KG1 (cell line): ENCODE measurements at regions not wholly inside any gene's neighbourhood (a gene's known extent, or its start where the extent isn't known, plus 50 kb on each side); places are given as distances from the start of the nearest gene placed in this dataset.

Source experiments
- DNase-seq: peaks from one replicate; lab custom pipeline; 2025; lab: John Stamatoyannopoulos, UW

DNA sequence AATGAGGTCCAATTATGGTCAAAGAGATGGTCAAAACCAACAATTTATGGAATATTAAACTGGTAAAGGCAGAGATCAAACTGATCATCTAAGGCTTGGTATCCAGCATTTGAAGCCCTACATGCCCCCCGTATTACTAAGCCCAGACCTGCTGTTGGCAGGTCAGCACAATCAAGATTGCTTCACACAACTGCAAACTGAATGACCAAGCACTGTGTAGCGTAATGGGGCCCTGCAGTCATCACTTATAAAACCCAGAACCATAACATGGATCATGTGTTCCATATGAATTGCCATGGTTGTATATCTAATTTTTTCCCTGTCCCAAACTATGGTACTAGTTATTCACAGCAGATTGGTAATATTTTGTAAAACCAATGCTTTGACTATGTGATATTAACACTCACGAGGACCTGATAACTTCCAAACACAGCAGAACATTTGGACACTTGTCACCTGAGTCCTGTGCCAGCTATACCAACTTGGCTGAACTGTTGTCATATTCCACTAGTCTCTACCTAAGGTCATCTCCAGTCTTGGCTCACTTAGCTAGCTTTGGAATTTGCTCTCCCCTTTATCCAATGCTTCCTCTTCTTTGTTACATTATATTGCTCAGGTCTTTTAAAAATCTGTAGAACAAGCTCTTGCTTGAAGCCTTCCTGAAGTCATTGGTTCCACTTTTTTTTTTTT lies 81.7 kb upstream of the HMHB1 start:
- no peak for DNase-seq

- no peak for DNase-seq
Observed at GRCh38 chr5:143729334-143729946, 82.5 kb upstream of the HMHB1 start.

DNA sequence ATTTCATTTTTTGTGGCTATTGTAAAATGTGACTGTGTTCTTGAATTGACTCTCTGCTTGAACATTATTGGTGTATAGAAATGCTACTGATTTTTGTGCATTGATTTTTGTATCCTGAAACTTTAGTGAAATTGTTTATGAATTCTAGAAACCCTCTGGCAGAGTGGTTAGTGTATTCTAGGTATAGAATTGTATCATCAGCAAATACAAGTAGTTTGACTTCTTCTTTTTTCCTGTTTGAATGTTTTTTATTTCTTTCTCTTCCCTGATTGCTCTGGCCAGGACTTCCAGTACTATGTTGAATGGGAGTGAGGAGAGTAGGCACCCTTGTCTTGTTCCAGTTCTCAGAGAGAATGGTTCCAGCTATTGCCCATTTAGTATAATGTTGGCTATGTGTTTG lies 88.8 kb upstream of the HMHB1 start:
- no peak for DNase-seq

DNA sequence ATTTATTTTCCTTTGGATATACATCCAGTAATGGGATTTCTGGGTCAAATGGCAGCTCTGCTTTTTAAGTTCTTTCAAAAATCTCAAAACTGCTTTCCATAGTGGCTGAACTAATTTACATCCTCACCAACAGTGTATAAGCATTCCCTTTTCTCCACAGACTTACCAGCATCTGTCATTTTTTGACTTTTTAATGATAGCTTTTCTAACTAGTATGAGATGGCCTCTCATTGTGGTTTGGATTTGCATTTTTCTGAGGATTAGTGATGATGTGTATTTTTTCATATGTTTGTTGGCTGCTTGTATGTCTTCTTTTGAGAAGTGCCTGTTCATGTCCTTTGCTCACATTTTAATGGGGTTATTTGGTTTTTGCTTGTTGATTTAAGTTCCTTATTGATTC lies 90.0 kb upstream of the HMHB1 start:
- DNase-seq, result no peak

- no peak for DNase-seq
Observed at GRCh38 chr5:143720689-143721088, 91.3 kb upstream of the HMHB1 start.

DNA sequence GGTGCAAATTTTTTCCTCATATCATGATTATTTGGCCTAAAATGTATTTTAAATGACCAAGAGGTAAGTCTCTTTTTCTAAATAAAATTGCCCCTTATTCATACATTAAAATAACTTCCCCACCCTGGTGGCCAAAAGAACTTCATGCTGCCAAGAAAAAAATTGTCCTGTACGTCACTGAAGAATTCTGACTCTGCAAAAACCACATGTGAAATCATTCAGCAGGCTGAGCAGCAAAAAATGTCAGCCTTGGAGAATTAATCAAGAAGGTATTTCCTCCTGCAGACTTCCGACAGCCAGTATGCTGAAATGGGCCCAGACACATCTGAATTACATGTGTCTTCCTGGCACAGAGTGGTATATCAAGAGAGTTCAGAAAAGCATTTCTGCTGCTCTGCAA lies 94.6 kb upstream of the HMHB1 start:
- no peak for DNase-seq

DNA sequence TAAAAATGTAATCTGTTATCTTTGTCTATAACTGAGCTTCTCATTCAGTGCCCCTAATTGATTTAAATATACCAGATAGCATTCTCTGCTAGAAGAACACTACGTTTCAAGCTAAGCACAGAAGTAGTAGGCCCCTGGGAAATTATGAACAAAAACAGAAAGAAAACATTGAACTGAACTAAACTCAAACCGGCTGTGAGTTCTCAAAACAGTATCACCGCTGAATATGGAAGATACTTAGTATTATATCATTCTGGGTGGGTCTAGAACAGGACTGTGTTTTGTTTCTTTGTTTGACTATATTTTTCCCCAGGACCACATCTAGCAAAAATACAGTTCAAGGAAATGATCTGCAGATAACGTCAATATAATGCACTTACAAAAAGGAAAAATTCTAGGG lies 95.1 kb upstream of the HMHB1 start:
- no peak for DNase-seq

GRCh38 chr5:143715616-143716015 lies 96.3 kb upstream of the HMHB1 start:
- no peak for DNase-seq

DNA sequence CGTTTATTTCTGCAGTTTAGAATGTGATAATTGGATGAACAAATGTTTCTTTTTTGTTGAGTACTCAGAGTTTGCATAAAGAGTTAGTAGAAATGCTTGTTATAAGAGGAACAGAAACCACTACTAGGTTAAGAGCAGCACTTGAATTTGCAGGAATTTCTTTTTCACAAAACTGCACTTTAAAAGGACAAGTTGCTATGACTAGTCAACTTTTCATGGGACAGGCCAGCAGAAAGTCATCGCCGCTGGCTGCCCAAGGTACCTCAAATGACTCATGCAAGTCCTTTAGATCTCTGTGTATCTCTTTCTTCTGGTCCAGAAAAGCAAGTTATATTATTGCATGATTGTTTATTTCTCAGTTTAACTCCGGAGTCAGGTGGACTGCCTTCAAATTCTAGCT lies 97.3 kb upstream of the HMHB1 start:
- DNase-seq, result no peak

- DNase-seq, result no peak
Observed at GRCh38 chr5:143713047-143714003, 98.6 kb upstream of the HMHB1 start.

GRCh38 chr5:143708672-143709071 lies 103.3 kb upstream of the HMHB1 start:
- no peak for DNase-seq

GRCh38 chr5:143707806-143708205 lies 104.2 kb upstream of the HMHB1 start:
- DNase-seq, result no peak

DNA sequence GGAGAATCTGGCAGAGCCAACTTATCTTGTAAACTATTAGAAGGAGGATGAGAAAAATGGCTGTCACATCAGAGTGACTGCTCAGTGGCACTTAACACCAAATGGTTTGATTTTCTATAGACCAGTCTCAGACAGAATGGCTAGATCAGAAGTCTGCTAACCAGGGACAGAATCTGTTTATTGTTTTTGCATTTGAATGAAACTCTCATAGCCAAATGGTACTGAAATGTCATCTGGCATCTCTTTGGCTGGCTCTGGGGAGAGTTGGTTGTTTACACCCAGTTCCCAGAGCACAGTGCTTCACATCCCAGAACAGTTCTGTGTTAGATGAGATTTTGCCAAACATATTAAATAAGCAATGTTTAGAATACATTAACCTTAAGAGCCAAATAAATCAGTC lies 106.6 kb upstream of the HMHB1 start:
- no peak for DNase-seq

GRCh38 chr5:143703659-143704058 lies 108.3 kb upstream of the HMHB1 start:
- DNase-seq, result no peak

DNA sequence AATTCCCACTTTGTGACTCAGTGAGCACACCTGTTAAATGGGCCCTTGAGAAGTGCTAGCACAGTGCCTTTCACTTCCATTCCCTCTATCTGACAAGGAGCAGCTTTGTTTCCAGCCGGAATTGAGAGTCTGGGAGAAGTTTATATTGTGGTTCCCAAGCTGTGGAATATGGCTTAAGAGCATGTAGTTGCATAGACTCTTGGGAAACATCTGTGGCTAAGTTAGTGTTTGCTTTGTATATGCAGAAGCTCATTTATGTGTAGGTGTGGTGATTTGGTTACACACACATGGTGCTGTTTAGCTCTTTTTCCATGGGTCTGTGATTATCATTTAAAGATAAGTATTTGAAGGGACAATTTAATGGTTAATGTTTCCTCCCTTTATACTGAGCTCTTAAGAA lies 110.5 kb upstream of the HMHB1 start:
- no peak for DNase-seq

- no peak for DNase-seq
Observed at GRCh38 chr5:143700994-143701393, 111.0 kb upstream of the HMHB1 start.

DNA sequence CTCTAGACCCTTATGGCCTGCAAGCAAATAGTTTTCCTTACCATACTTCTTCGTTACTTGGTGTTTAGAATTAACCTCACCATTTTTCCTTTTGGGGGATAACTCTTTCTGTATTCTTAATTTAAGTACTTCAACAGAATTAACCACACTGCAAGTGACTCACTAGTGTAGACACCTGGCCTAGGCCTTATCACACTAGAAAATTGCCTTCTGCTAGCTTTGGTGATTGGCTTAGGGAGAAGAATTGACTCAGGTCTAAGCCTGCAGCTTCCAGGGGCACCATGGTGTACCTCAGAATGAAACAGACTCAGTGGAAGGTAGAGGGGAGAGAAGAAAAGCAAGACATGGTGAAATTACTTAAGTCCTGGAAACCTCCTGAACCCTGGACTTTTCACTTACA lies 112.8 kb upstream of the HMHB1 start:
- DNase-seq, result no peak

DNA sequence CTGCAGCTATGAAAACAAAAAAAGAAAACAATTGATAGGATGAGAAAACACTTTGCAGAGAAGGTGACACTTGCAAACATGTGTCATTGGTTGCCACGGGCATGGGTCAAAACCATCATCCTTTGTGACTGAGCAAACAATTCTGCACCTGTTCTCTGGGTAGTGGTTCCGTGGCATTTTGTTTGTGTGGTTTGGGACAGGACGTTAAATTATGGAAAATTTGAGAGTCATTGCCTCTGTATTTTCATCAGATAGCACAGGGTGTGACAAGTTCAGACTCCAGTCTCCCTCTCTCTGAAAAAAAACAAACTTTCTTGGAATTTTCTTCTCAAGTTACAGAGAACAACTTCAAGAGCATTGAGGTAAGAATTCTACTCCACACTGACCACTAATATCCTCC lies 113.4 kb upstream of the HMHB1 start:
- DNase-seq, result no peak

GRCh38 chr5:143696921-143697320 lies 115.0 kb upstream of the HMHB1 start:
- no peak for DNase-seq

- DNase-seq, result no peak
Observed at GRCh38 chr5:143695941-143696340, 116.0 kb upstream of the HMHB1 start.

- DNase-seq, result no peak
Observed at GRCh38 chr5:143695244-143695864, 116.6 kb upstream of the HMHB1 start.

- DNase-seq, result no peak
Observed at GRCh38 chr5:143694357-143694756, 117.6 kb upstream of the HMHB1 start.
